GM21447 (cell line): ENCODE measurements at regions not wholly inside any gene's neighbourhood (a gene's known extent, or its start where the extent isn't known, plus 50 kb on each side); places are given as distances from the start of the nearest gene placed in this dataset.
"Not testable (repeated sequence)": the region's sequence is repeated elsewhere in the genome, so short reads cannot be mapped to it uniquely, and the experiment has no call there.

Experiments used
- ATAC-seq: cut with Tn5 transposase; IDR thresholded peaks from one replicate; pipeline ENCODE4 v1.9.1; 2021; ENCODE audit not compliant: unreplicated experiment

- no peak for ATAC-seq
Observed at GRCh38 chr6:85135376-85136094, 314.3 kb upstream of the NT5E start.

DNA sequence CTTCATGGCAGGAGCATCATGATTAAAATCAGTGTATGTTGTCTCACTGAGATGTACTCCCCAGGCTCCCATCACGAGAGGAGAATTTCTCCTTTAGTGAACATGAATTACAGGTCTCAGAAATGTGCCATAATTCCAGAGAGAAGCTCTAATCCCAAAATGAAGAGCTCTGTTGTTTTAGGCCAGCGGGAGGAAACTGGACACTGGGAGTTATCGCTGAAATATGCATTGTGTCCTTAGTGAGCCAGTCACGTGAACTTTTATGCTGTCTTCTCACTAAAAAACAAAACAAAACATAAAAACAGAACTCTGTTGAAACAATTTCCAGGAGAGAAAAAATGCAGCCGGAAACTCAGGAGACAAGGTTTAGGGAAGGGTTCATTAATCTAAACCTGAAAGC, 315.7 kb upstream of the NT5E start:
- ATAC-seq: no peak

DNA sequence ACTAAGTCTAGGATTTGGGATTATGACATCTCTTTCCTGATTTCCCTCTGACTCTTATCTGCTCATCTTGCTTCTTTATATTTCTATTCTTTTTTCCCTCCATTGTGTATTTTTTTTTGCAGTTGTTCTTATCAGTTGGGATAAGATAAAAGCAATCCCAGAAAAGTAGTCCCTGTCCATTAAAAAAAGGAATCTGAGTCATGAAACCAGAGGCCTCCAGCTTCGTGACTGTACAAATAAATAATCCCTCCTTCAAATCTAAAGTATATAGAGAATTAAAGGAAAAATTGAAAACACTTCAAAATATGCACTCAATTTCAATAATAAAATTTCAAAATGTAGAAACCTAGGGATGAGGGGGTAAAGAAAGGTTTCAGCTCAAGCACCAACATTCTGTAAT, 317.8 kb upstream of the NT5E start:
- ATAC-seq: no peak

- ATAC-seq: no peak
Observed at GRCh38 chr6:85130743-85131142, 319.1 kb upstream of the NT5E start.

DNA sequence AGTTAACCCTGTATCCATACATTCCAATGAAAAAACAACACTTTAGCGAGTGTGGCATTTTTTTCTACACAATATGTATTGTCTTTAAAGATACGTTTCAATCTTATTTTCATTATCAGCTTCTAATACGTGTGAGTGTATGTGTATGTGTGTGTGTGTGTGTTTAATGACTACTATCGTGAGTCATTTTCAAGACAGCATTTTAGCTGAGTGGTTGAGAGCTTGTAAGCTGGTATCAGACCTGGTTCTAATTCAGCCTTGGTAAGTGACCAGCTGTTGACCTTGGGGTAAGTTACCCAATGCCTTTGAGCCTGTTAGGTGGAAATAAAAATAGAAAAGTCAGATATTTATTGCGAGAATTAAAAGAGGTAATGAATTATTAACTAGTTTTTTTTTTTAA, 320.0 kb upstream of the NT5E start:
- no peak for ATAC-seq

GRCh38 chr6:85128781-85129180, 321.1 kb upstream of the NT5E start:
- no peak for ATAC-seq

DNA sequence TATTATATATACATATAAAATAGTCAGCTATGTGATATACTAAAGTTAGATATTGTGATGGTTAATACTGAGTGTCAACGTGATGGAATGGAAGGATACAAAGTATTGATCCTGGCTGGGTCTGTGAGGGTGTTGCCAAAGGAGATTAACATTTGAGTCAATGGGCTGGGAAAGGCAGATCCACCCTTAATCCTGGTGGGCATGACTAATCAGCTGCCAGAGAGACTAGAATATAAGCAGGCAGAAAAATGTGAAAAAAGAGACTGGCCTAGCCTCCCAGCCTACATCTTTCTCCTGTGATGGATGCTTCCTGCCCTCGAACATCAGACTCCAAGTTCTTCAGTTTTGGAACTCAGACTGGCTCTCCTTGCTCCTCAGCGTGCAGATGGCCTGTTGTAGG, 321.6 kb upstream of the NT5E start:
- not testable (repeated sequence) for ATAC-seq

DNA sequence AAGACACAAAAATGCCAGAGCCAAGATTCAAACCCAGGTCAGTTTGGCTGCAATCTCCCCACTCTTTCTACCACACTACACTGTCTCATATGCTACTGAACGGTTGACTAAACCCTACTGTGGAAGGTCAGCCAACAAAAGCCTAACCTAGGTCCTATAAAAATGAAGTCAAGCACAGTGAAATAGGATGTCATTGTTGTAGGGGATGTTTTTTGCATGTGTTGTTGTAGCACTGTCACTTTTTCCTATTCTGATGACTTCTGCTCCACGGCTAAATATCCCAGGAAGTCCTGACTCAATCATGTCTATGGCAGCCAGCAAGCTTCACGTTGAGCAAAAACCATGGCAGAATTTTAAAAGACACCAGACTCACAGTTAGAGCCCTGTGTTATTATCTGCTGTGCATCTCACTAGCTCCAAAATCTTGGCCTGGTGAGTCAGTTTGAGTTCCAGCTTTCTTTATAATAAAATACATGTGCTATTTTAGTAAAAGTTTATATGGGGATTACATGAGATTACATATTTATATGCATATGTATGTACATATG, 322.1 kb upstream of the NT5E start:
- ATAC-seq: no peak

DNA sequence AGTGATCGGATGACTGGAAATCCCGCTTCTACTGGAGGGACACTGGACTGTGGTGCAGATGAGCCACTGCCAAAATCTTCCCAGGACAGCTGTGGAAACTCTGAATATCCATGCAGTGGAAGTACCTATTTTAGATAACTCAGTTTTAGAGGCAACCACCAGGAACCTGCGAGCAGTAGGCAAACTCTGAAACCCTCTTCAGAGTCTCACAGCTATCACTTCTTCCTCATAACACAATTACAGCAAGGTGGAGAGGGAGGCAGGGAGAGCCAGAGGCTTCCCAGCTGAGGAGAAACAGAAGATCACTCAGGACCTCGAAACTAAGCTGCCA, 322.8 kb upstream of the NT5E start:
- no peak for ATAC-seq

GRCh38 chr6:85126485-85127167, 323.3 kb upstream of the NT5E start:
- no peak for ATAC-seq

DNA sequence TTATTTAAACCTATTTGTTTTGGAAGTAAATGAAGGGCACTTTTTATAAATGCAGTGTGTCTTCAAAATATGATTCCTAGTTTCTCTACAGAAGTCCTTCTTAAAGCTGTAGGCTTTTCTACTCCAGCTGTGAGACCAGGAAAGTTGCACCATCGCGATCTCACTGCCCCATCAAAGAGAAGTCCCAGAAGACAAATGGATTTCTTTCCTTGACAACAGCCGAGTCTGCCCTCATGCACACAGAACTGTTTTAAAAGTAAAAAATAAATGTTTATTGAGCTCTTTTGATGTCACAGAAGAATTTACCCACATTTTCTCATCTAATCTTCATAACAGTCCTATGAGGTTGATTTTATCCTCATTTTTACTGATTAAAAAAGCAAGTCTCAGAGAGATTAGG, 324.4 kb upstream of the NT5E start:
- no peak for ATAC-seq

DNA sequence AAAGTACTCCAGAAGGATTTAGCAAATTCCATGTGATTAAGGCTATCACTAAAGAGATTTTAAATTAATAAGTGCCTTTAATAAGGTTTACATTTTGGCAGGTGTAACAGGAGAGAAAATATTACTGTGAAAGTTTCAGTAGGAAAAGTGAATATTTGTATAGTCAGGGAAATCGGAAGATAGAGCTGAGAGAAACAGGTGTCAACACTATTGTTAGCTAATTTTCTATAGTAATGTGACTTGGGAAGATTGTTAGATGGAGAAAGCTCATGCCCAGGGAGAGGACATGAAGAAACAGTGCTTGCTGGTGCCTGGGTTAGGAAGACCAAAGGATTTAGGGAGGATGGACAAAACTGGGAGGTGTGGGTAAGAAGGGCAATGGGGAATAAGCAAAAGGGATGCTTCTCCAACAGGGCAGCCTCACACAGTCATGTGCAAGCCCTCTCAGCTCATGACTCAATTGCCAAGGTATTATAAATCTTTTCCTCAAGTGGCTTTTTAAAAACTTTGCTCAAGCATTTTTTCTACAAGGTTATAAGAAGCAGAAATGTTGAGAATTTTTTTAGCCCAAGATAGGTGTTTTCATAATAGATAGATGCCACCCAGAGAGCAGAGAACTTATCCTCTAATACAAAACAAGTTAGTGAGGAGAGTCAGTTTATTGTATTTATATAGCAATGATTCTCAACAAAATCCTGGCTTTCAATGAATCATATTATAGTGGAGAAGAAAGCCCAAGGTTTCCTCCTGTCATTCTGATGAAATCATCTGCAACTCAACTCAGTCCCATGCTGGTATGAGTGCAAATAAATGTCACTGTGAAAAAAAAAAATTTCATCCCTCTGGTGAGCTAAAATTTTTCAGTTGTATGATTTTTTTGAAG, 325.2 kb upstream of the NT5E start:
- no peak for ATAC-seq

- ATAC-seq: no peak
Observed at GRCh38 chr6:85121158-85121557, 328.7 kb upstream of the NT5E start.

- no peak for ATAC-seq
Observed at GRCh38 chr6:85118652-85119235, 331.1 kb upstream of the NT5E start.

- ATAC-seq: no peak
Observed at GRCh38 chr6:85118233-85118632, 331.6 kb upstream of the NT5E start.

DNA sequence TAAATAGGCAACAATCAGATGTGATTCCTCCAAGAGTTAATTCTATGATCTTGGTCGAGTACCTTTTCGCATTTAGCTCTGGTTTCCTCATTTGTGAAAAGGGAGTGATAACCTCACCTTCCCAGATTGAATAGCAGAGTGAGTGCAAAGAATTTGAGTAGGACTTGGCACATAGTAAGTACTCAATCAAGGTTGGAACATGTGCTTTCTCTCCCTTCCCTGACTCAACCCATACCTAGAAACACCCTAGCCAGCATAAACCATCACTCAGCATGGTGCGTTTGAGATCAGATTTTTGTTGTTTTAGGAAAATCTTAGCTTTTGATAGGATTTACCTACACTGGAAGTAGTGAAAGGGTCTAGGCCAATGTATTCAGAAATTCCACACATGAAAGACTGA, 333.4 kb upstream of the NT5E start:
- no peak for ATAC-seq

DNA sequence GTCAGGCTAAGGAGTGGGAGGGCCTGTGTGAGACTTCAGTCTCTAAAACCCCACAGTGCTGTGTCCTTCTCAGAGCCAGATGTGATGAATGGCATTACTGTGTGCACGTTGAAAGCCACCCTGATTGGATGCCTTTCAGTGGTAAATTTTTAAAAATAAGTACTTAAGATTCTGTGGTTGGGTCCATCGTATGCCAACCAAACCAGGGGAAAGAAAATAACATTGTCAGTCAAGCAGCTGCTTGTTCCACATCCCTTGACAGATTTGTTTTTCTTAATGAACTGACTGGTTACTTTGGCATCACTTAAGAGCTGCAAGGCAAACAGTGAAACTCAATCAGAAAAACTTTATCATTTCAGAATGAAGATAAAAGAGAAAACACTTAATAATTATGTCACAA, 334.0 kb upstream of the NT5E start:
- ATAC-seq: no peak

DNA sequence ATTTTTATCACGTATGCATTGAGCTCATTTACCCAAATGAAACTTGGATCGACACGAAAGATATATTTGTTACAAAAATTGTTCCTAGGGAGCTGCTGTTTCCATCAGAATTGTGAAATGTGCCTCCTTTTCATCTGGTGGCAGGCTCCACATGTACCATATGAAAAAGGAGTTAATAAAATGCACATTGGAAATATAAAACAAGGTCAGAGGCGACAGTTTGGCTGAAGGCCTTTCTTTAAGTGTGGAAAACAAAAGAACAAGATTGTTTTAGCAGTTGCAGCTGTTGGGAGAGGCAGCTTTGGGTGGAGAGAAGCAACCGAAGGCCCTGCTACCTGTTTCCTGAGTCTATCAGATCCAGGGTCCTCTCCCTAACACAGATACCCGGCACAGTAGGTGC, 334.5 kb upstream of the NT5E start:
- ATAC-seq: no peak

- no peak for ATAC-seq
Observed at GRCh38 chr6:85114581-85114935, 335.3 kb upstream of the NT5E start.

GRCh38 chr6:85113934-85114580, 335.8 kb upstream of the NT5E start:
- no peak for ATAC-seq

- no peak for ATAC-seq
Observed at GRCh38 chr6:85112540-85112939, 337.3 kb upstream of the NT5E start.
